IPS-NIHi11 (cell line): ENCODE measurements at regions not wholly inside any gene's neighbourhood (a gene's known extent, or its start where the extent isn't known, plus 50 kb on each side); places are given as distances from the start of the nearest gene placed in this dataset.

Source experiments
- DNase-seq: peaks from one replicate; pipeline ENCODE4 v3.0.0; 2012; ENCODE audit warnings: mixed read lengths, low spot score

DNA sequence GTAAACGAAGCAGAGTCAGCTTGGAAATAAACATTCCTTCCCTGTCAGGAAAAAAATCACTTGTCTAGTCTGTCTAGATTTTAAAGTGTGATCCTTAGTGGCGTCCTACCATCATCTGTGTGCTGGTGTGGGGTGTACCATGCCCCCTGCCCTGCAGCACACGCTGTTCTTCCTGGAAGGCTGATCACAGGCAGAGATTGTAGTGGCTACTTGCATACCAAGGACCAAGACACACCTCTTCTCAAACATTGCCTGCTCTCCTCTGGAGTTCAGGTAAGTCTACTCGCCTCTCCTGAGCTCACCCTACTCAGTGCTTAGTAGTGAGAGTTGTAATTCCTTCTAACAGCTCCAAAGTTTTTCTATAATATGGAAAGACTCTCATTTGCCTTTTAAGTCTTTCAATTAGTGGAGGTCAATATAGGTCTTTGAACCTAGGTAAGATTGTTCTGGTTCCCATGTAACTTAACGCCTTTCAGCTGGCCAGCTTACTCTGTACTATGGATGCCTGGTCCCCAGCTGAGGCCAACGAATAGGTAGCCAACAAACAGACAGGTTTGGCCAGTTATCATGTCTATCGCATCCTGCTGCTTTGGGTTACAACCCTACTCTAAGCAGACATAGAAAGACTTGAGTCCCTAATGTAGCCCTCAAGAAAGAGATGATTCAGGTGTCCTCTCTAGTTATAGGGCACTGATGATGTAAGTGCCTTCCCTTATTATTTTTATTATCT is 55.4 kb downstream of the XCL1 start:
- no peak for DNase-seq

DNA sequence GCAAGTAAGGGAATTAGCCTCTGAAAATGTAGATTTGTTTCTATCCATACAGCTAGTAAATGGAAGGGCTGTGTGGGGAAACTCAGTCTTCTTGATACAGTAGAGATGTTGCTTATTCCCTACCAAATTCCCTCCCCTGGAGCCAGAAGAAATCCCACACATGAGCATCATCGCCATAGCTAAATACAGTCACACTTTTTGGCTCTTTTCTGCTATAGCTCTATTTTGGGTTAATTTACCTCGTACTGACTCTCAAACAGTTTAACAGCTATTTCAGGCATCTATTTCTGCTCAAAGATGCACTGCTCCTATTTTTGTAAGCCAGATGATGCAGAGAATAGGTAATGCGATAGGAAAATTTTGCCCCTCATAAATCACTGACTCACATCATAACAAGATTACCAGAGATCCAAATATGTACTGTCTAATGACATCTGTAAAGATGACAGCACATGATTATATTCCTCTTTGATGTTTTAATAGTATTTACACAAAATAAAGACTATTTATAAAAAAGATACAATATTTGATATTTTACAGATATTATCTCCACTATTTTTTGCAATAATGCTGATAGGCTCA is 58.6 kb downstream of the XCL1 start:
- DNase-seq = no peak

DNA sequence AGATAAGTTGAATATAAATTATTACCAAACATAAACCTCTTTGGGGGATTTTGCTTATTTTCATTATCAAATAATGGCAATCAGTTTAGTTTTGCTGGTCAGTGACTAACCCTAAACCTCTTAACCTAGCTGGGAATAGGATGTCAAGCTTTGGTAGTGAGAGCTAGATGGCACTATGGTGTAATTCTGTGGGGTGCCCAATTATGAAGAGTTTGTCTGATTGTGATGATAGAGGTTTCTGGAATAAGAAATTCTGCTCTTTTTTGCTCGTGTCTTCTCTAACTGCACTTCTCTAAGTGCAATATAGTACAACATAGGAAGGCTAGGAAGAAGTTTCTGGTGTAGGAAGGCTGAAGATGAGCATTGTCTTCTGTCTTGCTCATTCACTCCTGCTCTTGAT is 59.8 kb downstream of the XCL1 start:
- no peak for DNase-seq

DNA sequence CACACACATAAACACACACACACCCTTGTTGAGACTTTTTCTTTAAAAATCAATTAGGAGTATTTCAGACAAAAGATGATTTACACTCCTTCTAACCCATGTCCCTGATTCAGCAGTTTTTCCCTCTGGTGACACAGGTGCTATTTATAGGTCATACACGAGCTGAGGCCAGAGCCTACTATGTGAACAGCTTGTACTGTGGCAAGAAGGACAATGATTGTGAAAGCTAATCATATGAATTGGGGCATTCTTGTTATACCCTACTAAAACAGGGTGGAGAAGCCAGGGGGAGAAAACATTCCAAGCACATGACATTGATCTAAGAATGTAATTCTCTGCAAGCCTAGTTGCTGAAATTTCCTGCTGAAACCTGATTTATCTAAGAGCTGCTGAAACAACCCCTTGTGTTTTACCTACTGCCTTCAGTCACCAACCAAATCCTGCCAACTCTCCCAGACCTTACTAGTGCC is 60.3 kb downstream of the XCL1 start:
- no peak for DNase-seq

- peak; percentile 48 for DNase-seq
These were observed 61.1 kb downstream of the XCL1 start for GRCh38 chr1:168637350-168637991.

DNA sequence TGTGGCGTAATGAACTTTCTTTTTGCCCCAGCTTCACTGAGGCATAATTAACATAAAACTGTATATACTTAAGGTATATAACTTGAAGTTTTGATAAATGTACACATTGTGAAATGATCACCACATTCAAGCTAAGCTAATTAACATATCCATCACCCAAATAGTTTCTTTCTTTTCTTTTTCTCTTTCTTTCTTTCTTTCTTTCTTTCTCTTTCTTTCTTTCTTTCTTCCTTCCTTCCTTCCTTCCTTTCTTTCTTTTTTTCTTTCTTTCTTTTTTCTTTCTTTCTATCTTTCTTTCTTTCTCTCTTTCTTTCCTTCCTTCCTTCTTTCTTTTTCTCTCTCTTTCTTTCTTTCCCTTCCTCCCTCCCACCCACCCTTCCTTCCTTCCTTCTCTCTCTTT is 62.5 kb downstream of the XCL1 start:
- no peak for DNase-seq

DNA sequence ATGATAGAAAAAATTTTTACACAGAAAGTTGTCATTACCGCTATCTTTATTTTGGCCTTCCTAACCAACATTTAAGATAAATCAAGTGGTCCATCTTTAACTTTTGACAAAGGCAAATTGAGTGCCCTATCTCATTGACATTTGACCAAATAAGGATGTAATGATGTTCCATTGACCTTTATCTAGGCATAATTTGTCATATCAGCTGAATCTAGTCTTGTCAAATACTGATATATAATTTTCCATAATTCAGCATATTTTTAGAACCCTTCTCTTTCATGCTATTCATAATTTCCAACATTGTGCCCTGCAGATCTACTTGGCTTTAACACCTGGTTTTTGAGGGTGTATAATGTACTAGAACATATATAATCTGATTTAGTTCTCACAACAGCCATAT is 63.8 kb downstream of the XCL1 start:
- no peak for DNase-seq

GRCh38 chr1:168640836-168641235 is 64.4 kb downstream of the XCL1 start:
- no peak for DNase-seq

GRCh38 chr1:168643152-168643551 is 66.7 kb downstream of the XCL1 start:
- DNase-seq = no peak
